GM10266 (cell line): ENCODE measurements at regions not wholly inside any gene's neighbourhood (a gene's known extent, or its start where the extent isn't known, plus 50 kb on each side); places are given as distances from the start of the nearest gene placed in this dataset.

Experiments
- DNase-seq: peaks from one replicate; pipeline ENCODE4 v3.0.0; 2012; ENCODE audit errors: extremely low spot score
- CTCF ChIP-seq: IDR thresholded peaks from 2 replicates; pipeline ENCODE4 v1.5.1; 2012; ENCODE audit warnings: mild to moderate bottlenecking, low read depth; ENCODE audit not compliant: control insufficient read depth, insufficient read depth; ENCODE audit errors: missing control alignments

- TF ChIP-seq CTCF, result no peak
- DNase-seq, result no peak
Observed at GRCh38 chr14:104509673-104510072, 69.9 kb upstream of the C14orf180 start.

GRCh38 chr14:104510216-104510615 lies 69.3 kb upstream of the C14orf180 start:
- no peak for DNase-seq
- TF ChIP-seq CTCF, result no peak

GRCh38 chr14:104510794-104511611 lies 68.6 kb upstream of the C14orf180 start:
- no peak for DNase-seq
- no peak for TF ChIP-seq CTCF

GRCh38 chr14:104512061-104512460 lies 67.5 kb upstream of the C14orf180 start:
- no peak for TF ChIP-seq CTCF
- no peak for DNase-seq

- no peak for TF ChIP-seq CTCF
- no peak for DNase-seq
Observed at GRCh38 chr14:104512771-104513640, 66.6 kb upstream of the C14orf180 start.

- no peak for TF ChIP-seq CTCF
- DNase-seq, result no peak
Observed at GRCh38 chr14:104513641-104514046, 65.9 kb upstream of the C14orf180 start.
